Panc1 (cell line): ENCODE measurements at regions not wholly inside any gene's neighbourhood (a gene's known extent, or its start where the extent isn't known, plus 50 kb on each side); places are given as distances from the start of the nearest gene placed in this dataset.

Experiments
- CTCF ChIP-seq: fragments of 450-650 bp; IDR thresholded peaks from 2 replicates; pipeline ENCODE4 v1.5.1; 2017; ENCODE audit warnings: mild to moderate bottlenecking
- POLR2AphosphoS5 ChIP-seq: IDR thresholded peaks from 2 replicates; pipeline ENCODE4 v1.6.1; 2012; ENCODE audit warnings: mild to moderate bottlenecking, low read depth, low read length, moderate library complexity
- REST ChIP-seq, 2 experiments: IDR thresholded peaks; 2 replicates each; pipeline ENCODE4 v1.6.1; 2011 to 2012; ENCODE audit warnings: low read depth in 2 of 2, control low read depth in 1 of 2, low read length in 1 of 2, mild to moderate bottlenecking in 1 of 2, moderate library complexity in 1 of 2; ENCODE audit not compliant: insufficient read depth in 1 of 2

- TF ChIP-seq CTCF (no peak), POLR2AphosphoS5 (no peak), REST (IDR thresholded peaks at IDR 0.05; ENCODE audit: insufficient read depth in 1 of 2, low read depth in 2 of 2, low read length in 1 of 2) (no peak)
Measured at GRCh38 chr22:27152883-27153282, 495.5 kb downstream of the MIAT start.
